K562 (cell line): ENCODE measurements at regions not wholly inside any gene's neighbourhood (a gene's known extent, or its start where the extent isn't known, plus 50 kb on each side); places are given as distances from the start of the nearest gene placed in this dataset.

Source experiments
- ATAC-seq: fragments of 200-7000 bp; cut with Tn5 transposase; 3 replicates; pipeline ENCODE4 v1.9.1; 2020; ENCODE audit warnings: moderate library complexity
- BruUV-seq: library from RNA; stranded (reverse); fragments of 400-500 nt; replicated peaks from 2 replicates; lab custom pipeline; 2021; lab: Mats Ljungman, UMichigan
- CTCF ChIA-PET: fragments of 300-600 bp; formaldehyde crosslinking; extraction: SDS; loops from one replicate; lab custom pipeline; 2021; ENCODE audit warnings: low intra/inter-chr PET ratio; lab: Yijun Ruan, JAX
- POLR2A ChIA-PET: fragments of 300-600, 350-650 bp; sonication (Branson Sonifier 250); formaldehyde crosslinking; extraction: SDS; loops from one replicate; lab custom pipeline; 2021; ENCODE audit warnings: antibody characterized with exemption, inconsistent platforms; lab: Yijun Ruan, JAX
- DNase-seq, 4 experiments: peaks; one replicate each; pipeline versions ENCODE4 v3.0.0 to v3.0.0-alpha.2; 2011 to 2018; ENCODE audit warnings: low spot score in 3 of 4, mixed read lengths in 3 of 4; ENCODE audit errors: extremely low read depth in 1 of 4
- FAIRE-seq: peaks from 2 replicates; lab custom pipeline; 2011; peaks lifted over from hg19 to GRCh38; lab: Jason Lieb, UNC
- H2AFZ ChIP-seq: 2 replicates; pipeline ENCODE4 v1.6.0; 2011; ENCODE audit warnings: low read depth, low read length, control low read depth, inconsistent platforms
- H3K27ac ChIP-seq: fragments of 200-600 bp; 3 replicates; pipeline ENCODE4 v1.8.0; 2011; ENCODE audit warnings: low read depth, mild to moderate bottlenecking, control low read depth, inconsistent platforms, low read length, moderate library complexity, mixed read lengths; ENCODE audit errors: extremely low read depth
- H3K27me3 ChIP-seq, 2 experiments: fragments of 300-600 bp in 1 of 2; 2 replicates in 1 of 2; 3 replicates in 1 of 2; pipeline versions ENCODE4 v1.6.0 to v1.8.0; 2011; ENCODE audit warnings: inconsistent platforms in 2 of 2, low read length in 2 of 2, mild to moderate bottlenecking in 1 of 2, mixed read lengths in 1 of 2, moderate library complexity in 1 of 2; ENCODE audit not compliant: control insufficient read depth in 2 of 2, insufficient read depth in 2 of 2
- H3K36me3 ChIP-seq: fragments of 300-600 bp; 3 replicates; pipeline ENCODE4 v1.8.0; 2011; ENCODE audit warnings: mild to moderate bottlenecking, low read length, inconsistent platforms; ENCODE audit not compliant: control insufficient read depth, insufficient read depth
- H3K4me1 ChIP-seq, 2 experiments: fragments of 200-600 bp in 1 of 2; replicated peaks in 1 of 2; 2 replicates in 1 of 2; 3 replicates in 1 of 2; pipeline versions ENCODE4 v1.5.1 to v1.8.0; 2011; ENCODE audit warnings: inconsistent platforms in 2 of 2, low read length in 2 of 2, mild to moderate bottlenecking in 1 of 2, mixed read lengths in 1 of 2, moderate library complexity in 1 of 2; ENCODE audit not compliant: control insufficient read depth in 2 of 2, insufficient read depth in 2 of 2
- H3K4me2 ChIP-seq: 2 replicates; pipeline ENCODE4 v1.6.1; 2011; ENCODE audit warnings: low read length, control low read depth, inconsistent platforms, mixed read lengths; ENCODE audit not compliant: insufficient read depth
- H3K4me3 ChIP-seq: fragments of 200-600 bp; sonication (generic), shearing (Covaris generic); 2 replicates; pipeline ENCODE4 v1.5.1; 2016; ENCODE audit warnings: control low read depth, inconsistent platforms
- H3K79me2 ChIP-seq: fragments of 200-600 bp; 3 replicates; pipeline ENCODE4 v1.8.0; 2011; ENCODE audit warnings: low read length, inconsistent platforms; ENCODE audit not compliant: control insufficient read depth, insufficient read depth
- H3K9ac ChIP-seq, 2 experiments: 2 replicates each; pipeline versions ENCODE4 v1.6.0 to v1.6.1; 2011; ENCODE audit warnings: low read depth in 2 of 2, low read length in 2 of 2, control low read depth in 1 of 2, inconsistent platforms in 1 of 2, mild to moderate bottlenecking in 1 of 2, mixed read lengths in 1 of 2; ENCODE audit not compliant: insufficient read depth in 1 of 2
- H3K9me1 ChIP-seq: one replicate; pipeline ENCODE4 v1.6.0; 2011; ENCODE audit warnings: inconsistent platforms, mild to moderate bottlenecking, low read length, moderate library complexity; ENCODE audit not compliant: control insufficient read depth, insufficient read depth
- H3K9me3 ChIP-seq: replicated peaks from 2 replicates; pipeline ENCODE4 v1.5.1; 2011; ENCODE audit warnings: low read depth, low read length, inconsistent platforms; ENCODE audit not compliant: control insufficient read depth, insufficient read depth
- H4K20me1 ChIP-seq: replicated peaks from 2 replicates; pipeline ENCODE4 v1.6.1; 2011; ENCODE audit warnings: low read length, inconsistent platforms, mixed read lengths; ENCODE audit not compliant: control insufficient read depth, insufficient read depth
- ADNP ChIP-seq: fragments of 200-800 bp; sonication (Bioruptor generic); IDR thresholded peaks from 2 replicates; pipeline ENCODE4 v1.6.1; 2016; ENCODE audit warnings: missing genetic modification characterization, missing compliant biosample characterization
- CBX3 ChIP-seq, 2 experiments: IDR thresholded peaks; 1 replicate in 1 of 2; 2 replicates in 1 of 2; pipeline ENCODE4 v1.6.1; 2012; ENCODE audit warnings: inconsistent platforms in 2 of 2, low read length in 2 of 2, borderline replicate concordance in 1 of 2, control low read depth in 1 of 2
- CREBBP ChIP-seq: IDR thresholded peaks from one replicate; pipeline ENCODE4 v1.6.1; 2012; ENCODE audit warnings: low read depth, mild to moderate bottlenecking, control low read depth, inconsistent platforms, low read length
- CTCF ChIP-seq, 3 experiments: IDR thresholded peaks in 2 of 3; conservative IDR thresholded peaks in 1 of 3; 2 replicates each; pipeline ENCODE4 v1.5.1; 2011 to 2012; ENCODE audit warnings: low read length in 3 of 3, mild to moderate bottlenecking in 3 of 3, control low read depth in 2 of 3, improper control_type of control experiment in 1 of 3, inconsistent platforms in 1 of 3, low read depth in 1 of 3, mixed read lengths in 1 of 3, moderate library complexity in 1 of 3; ENCODE audit not compliant: insufficient read depth in 2 of 3
- DEAF1 ChIP-seq: fragments of 450-650 bp; formaldehyde crosslinking; IDR thresholded peaks from 2 replicates; pipeline ENCODE4 v1.4.0; 2020; ENCODE audit warnings: mild to moderate bottlenecking, moderate library complexity
- THRAP3 ChIP-seq: fragments of 450-650 bp; IDR thresholded peaks from 2 replicates; pipeline ENCODE4 v1.6.1; 2016; ENCODE audit warnings: mild to moderate bottlenecking, inconsistent platforms, borderline replicate concordance
- ZBTB43 ChIP-seq: sonication (generic); formaldehyde crosslinking; IDR thresholded peaks from 2 replicates; pipeline ENCODE4 v1.8.0; 2023; ENCODE audit warnings: mild to moderate bottlenecking, missing genetic modification reagents
- ZNF146 ChIP-seq: IDR thresholded peaks from one replicate; pipeline ENCODE4 v1.6.1; 2018; ENCODE audit warnings: missing compliant biosample characterization; ENCODE audit not compliant: unreplicated experiment
- ZNF584 ChIP-seq: fragments of 200-800 bp; sonication (Bioruptor generic); IDR thresholded peaks from 2 replicates; pipeline ENCODE4 v1.6.1; 2016; ENCODE audit warnings: low read depth, mild to moderate bottlenecking, missing genetic modification characterization, missing compliant biosample characterization
- WGBS: fragments of 100-300 bp; shearing (Covaris generic); methylation state at CpG from one replicate; pipeline ENCODE4 v1.1.6; 2016; ENCODE audit warnings: low coverage, mixed read lengths; ENCODE audit not compliant: insufficient coverage; ENCODE audit errors: missing lambda C conversion rate; 5-methylcytosine and 5-hydroxymethylcytosine counted together
- in situ Hi-C: fragments of 300-500 bp; cut with MboI; formaldehyde crosslinking; loops from 4 replicates; pipeline ENCODE4 v1.15.0; 2018; ENCODE audit warnings: inconsistent platforms, mixed read lengths
- intact Hi-C: fragments of 100-400 bp; cut with micrococcal nuclease; formaldehyde crosslinking; loops from 2 replicates; pipeline ENCODE4 v1.14.2; 2022

- in situ Hi-C loops = no loop called here
- Histone ChIP-seq H3K9me1 (no peaks in the 10 kb centered on the region), H3K27ac (no peak overlapping the region), H3K9me3 (peaks cover 10% of the 10 kb centered on the region), H3K4me1 (peaks cover 9 to 16% of the 10 kb centered on the region in 2 experiments), H3K4me3 (no peak overlapping the region), H3K4me2 (no peak overlapping the region), H3K79me2 (no peaks in the 10 kb centered on the region), H3K27me3 (no peaks in the 10 kb centered on the region), H3K36me3 (no peaks in the 10 kb centered on the region), H2AFZ (no peak overlapping the region), H3K9ac (no peak overlapping the region), H4K20me1 (no peaks in the 10 kb centered on the region)
- CTCF ChIA-PET = interaction anchor here (2.2 kb wide), 1 partner anchor 139 kb away, joined by 9 read pairs; no protein-coding TSS in a partner anchor
- POLR2A ChIA-PET = no interaction called here
- DNase-seq (peak; percentile 34 to 62 (median 41)), FAIRE-seq (no peak), ATAC-seq (no peak)
- BruUV-seq = no TSS peak
- intact Hi-C loops = loop anchor here (5.0 kb wide), 2 partner anchors 77 to 137 kb away; no protein-coding TSS in a partner anchor
- WGBS = 41% methylated on average over 3 of the region's 3 CpGs
- TF ChIP-seq ZNF146 (CRISPR knock-in tag) (no peak), ZNF584 (CRISPR knock-in tag) (no peak), CREBBP (no peak), ZBTB43 (CRISPR knock-in tag) (no peak), CTCF (IDR thresholded peaks at IDR 0.05 in 2 of 3, conservative IDR thresholded peaks at IDR 0.05 in 1 of 3; ENCODE audit: insufficient read depth in 2 of 3, low read depth in 1 of 3, low read length in 3 of 3) (peak; percentile 29 to 66 (median 65); a peak in 5 of 6 replicates), DEAF1 (CRISPR knock-in tag) (0 out of 2 replicates have a peak, but pooled peaks have one; percentile 9), THRAP3 (no peak), ADNP (peak; percentile 34; the same call in 1 of the 2 replicates), CBX3 (IDR thresholded peaks at IDR 0.05; ENCODE audit: borderline replicate concordance in 1 of 2, low read length in 2 of 2) (peak in 1 of 2 experiments; percentile 96; a peak in 2 of 3 replicates)
These were observed 74.6 kb upstream of the IKZF1 start for GRCh38 chr7:50229964-50230363.
